Caco-2 (cell line): ENCODE measurements at regions not wholly inside any gene's neighbourhood (a gene's known extent, or its start where the extent isn't known, plus 50 kb on each side); places are given as distances from the start of the nearest gene placed in this dataset.

Experiments
- BruUV-seq: library from RNA; stranded (reverse); fragments of 400-500 nt; replicated peaks from 2 replicates; lab custom pipeline; 2021; lab: Mats Ljungman, UMichigan
- CTCF ChIA-PET: fragments of 300-600 bp; sonication (Branson Sonifier 250); formaldehyde crosslinking; loops from one replicate; lab custom pipeline; 2022; ENCODE audit warnings: antibody characterized with exemption; lab: Charles Lee
- POLR2A ChIA-PET: fragments of 300-600 bp; sonication (Branson Sonifier 250); formaldehyde crosslinking; loops from one replicate; lab custom pipeline; 2022; ENCODE audit warnings: antibody characterized with exemption; lab: Charles Lee
- DNase-seq, 2 experiments: peaks; one replicate each; pipeline versions ENCODE4 v3.0.0 to v3.0.0-alpha.2; 2020 to 2022
- H3K27me3 ChIP-seq: replicated peaks from 2 replicates; pipeline ENCODE4 v1.6.0; 2011; ENCODE audit warnings: low read length; ENCODE audit not compliant: control insufficient read depth, insufficient read depth
- H3K36me3 ChIP-seq: 2 replicates; pipeline ENCODE4 v1.5.1; 2011; ENCODE audit warnings: low read length; ENCODE audit not compliant: control insufficient read depth, insufficient read depth
- H3K4me1 ChIP-seq: fragments of 250-450 bp; sonication (Bioruptor Pico); 2 replicates; pipeline ENCODE4 v1.5.1; 2020; ENCODE audit warnings: mild to moderate bottlenecking
- H3K4me3 ChIP-seq: 2 replicates; pipeline ENCODE4 v1.5.1; 2011; ENCODE audit warnings: low read depth, mild to moderate bottlenecking, control low read depth, low read length
- H3K9me3 ChIP-seq: fragments of 250-450 bp; sonication (Bioruptor Pico); 2 replicates; pipeline ENCODE4 v1.5.1; 2020; ENCODE audit warnings: mild to moderate bottlenecking, moderate library complexity
- H3K27ac Mint-ChIP-seq: one replicate; pipeline ENCODE4 v1.8.0; 2022; ENCODE audit warnings: mixed read lengths; ENCODE audit not compliant: unreplicated experiment
- H3K27me3 Mint-ChIP-seq: one replicate; pipeline ENCODE4 v1.8.0; 2022; ENCODE audit warnings: mixed read lengths; ENCODE audit not compliant: insufficient read depth, unreplicated experiment
- H3K36me3 Mint-ChIP-seq: one replicate; pipeline ENCODE4 v1.8.0; 2022; ENCODE audit warnings: mild to moderate bottlenecking, mixed read lengths; ENCODE audit not compliant: insufficient read depth, unreplicated experiment
- H3K4me1 Mint-ChIP-seq: one replicate; pipeline ENCODE4 v1.8.0; 2022; ENCODE audit warnings: low read depth, mixed read lengths; ENCODE audit not compliant: unreplicated experiment
- H3K4me3 Mint-ChIP-seq: one replicate; pipeline ENCODE4 v1.8.0; 2022; ENCODE audit warnings: mild to moderate bottlenecking, moderate library complexity, mixed read lengths; ENCODE audit not compliant: unreplicated experiment
- H3K9me3 Mint-ChIP-seq: one replicate; pipeline ENCODE4 v1.8.0; 2022; ENCODE audit warnings: mixed read lengths; ENCODE audit not compliant: unreplicated experiment
- intact Hi-C: fragments of 100-400 bp; cut with micrococcal nuclease; formaldehyde crosslinking; loops from one replicate; pipeline ENCODE4 v1.10.0; 2022; ENCODE audit not compliant: unreplicated experiment
- TF ChIP-seq, protein P1 (sequence below), 2 experiments: fragments of 200-600 bp in 1 of 2; IDR thresholded peaks; 1 replicate in 1 of 2; 2 replicates in 1 of 2; pipeline versions ENCODE4 v1.5.1 to v1.8.0; 2011 to 2022; ENCODE audit warnings: antibody characterized with exemption in 1 of 2, control low read depth in 1 of 2, inconsistent platforms in 1 of 2, low read depth in 1 of 2, low read length in 1 of 2, mild to moderate bottlenecking in 1 of 2, moderate library complexity in 1 of 2; ENCODE audit not compliant: insufficient read depth in 1 of 2, severe bottlenecking in 1 of 2, unreplicated experiment in 1 of 2

DNA sequence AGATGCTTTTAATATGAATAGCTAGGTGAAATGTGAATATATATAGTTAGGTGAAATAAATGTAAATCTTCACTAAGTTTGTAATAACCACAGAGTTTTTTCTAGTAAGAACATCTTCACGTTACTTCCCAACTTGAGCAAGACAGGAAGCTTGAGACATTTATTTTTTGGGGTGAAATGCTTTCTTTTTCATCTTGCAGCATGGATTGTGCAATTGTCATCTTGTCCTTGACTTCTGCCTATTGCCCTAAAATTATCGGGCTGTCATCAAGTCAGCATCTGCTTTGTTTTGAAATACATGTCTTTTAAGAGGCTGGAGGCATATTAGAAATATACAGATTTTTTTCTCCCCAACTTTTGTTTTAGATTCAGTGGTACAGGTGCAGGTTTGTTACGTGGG lies 433.9 kb downstream of the PCNX1 start:
- H3K4me1 ChIP-seq: peaks cover 54% of the 10 kb centered on the region
- no peak for DNase-seq
- H3K36me3 Mint-ChIP-seq: peaks cover 31% of the 10 kb centered on the region
- H3K27me3 ChIP-seq: no peaks in the 10 kb centered on the region
- intact Hi-C loops: loop anchor here (5.0 kb wide), 1 partner anchor 61 kb away; no protein-coding TSS in a partner anchor
- no peaks in the 10 kb centered on the region for H3K27me3 Mint-ChIP-seq
- no peaks in the 10 kb centered on the region for H3K36me3 ChIP-seq
- POLR2A ChIA-PET: no interaction called here
- TF ChIP-seq, protein P1, sequence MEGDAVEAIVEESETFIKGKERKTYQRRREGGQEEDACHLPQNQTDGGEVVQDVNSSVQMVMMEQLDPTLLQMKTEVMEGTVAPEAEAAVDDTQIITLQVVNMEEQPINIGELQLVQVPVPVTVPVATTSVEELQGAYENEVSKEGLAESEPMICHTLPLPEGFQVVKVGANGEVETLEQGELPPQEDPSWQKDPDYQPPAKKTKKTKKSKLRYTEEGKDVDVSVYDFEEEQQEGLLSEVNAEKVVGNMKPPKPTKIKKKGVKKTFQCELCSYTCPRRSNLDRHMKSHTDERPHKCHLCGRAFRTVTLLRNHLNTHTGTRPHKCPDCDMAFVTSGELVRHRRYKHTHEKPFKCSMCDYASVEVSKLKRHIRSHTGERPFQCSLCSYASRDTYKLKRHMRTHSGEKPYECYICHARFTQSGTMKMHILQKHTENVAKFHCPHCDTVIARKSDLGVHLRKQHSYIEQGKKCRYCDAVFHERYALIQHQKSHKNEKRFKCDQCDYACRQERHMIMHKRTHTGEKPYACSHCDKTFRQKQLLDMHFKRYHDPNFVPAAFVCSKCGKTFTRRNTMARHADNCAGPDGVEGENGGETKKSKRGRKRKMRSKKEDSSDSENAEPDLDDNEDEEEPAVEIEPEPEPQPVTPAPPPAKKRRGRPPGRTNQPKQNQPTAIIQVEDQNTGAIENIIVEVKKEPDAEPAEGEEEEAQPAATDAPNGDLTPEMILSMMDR (IDR thresholded peaks at IDR 0.05; ENCODE audit: insufficient read depth in 1 of 2, low read depth in 1 of 2, low read length in 1 of 2, severe bottlenecking in 1 of 2, unreplicated experiment in 1 of 2): no peak
- no peak overlapping the region for H3K4me3 Mint-ChIP-seq
- BruUV-seq: no TSS peak
- H3K9me3 ChIP-seq: no peaks in the 10 kb centered on the region
- H3K9me3 Mint-ChIP-seq: peaks cover 10% of the 10 kb centered on the region
- CTCF ChIA-PET: no interaction called here
- H3K27ac Mint-ChIP-seq: no peak overlapping the region
- H3K4me3 ChIP-seq: no peak overlapping the region
- H3K4me1 Mint-ChIP-seq: peaks cover 52% of the 10 kb centered on the region

DNA sequence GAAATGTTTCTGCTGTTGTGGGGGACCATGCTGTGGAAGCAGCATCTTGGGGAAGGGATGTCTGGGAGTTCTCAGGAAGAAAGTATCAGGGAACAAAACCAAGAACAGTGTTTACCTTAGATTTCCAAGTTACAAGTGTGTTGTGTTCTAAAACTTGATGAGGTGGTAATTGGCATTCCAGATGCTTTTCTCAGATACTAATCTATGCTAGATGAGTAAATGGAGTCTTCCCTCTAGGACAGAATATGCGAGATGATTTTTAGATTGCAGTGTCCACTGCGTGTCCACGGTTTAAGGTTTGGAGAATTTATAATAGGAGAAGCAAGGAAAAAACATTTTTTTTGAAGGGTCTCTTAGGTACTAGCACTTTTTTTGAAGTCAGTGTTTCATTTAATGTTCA lies 436.5 kb downstream of the PCNX1 start:
- Histone ChIP-seq H3K27me3 (no peaks in the 10 kb centered on the region), H3K9me3 (no peaks in the 10 kb centered on the region), H3K4me3 (no peak overlapping the region), H3K4me1 (peaks cover 30% of the 10 kb centered on the region), H3K36me3 (no peaks in the 10 kb centered on the region)
- CTCF ChIA-PET: no interaction called here
- BruUV-seq: no TSS peak
- TF ChIP-seq, protein P1 (IDR thresholded peaks at IDR 0.05; ENCODE audit: insufficient read depth in 1 of 2, low read depth in 1 of 2, low read length in 1 of 2, severe bottlenecking in 1 of 2, unreplicated experiment in 1 of 2): no peak
- peaks cover 20% of the 10 kb centered on the region for H3K36me3 Mint-ChIP-seq
- no peak overlapping the region for H3K4me3 Mint-ChIP-seq
- no peaks in the 10 kb centered on the region for H3K9me3 Mint-ChIP-seq
- peaks cover 34% of the 10 kb centered on the region for H3K4me1 Mint-ChIP-seq
- POLR2A ChIA-PET: no interaction called here
- H3K27me3 Mint-ChIP-seq: no peaks in the 10 kb centered on the region
- intact Hi-C loops: loop anchor here (5.0 kb wide), 1 partner anchor 59 kb away; no protein-coding TSS in a partner anchor
- DNase-seq: no peak
- no peak overlapping the region for H3K27ac Mint-ChIP-seq

DNA sequence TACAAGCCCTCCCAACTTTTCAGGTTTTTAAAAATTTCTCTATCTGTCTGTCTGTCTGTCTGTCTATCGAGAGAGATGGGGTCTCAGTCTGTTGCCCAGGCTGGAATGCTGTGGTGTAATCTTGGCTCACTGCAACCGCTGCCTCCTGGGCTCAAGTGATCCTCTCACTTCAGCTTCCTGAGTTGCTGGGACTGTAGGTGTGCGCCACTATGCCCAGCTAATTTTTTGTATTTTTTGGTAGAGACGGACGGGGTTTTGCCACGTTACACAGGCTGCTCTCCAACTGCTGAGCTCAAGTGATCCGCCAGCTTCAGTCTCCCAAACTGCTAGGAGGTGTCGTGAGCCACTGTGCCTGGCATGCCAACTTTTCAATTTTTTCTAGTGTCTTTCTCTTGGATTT lies 437.2 kb downstream of the PCNX1 start:
- H3K36me3 ChIP-seq: no peaks in the 10 kb centered on the region
- no peak for DNase-seq
- TF ChIP-seq, protein P1 (IDR thresholded peaks at IDR 0.05; ENCODE audit: insufficient read depth in 1 of 2, low read depth in 1 of 2, low read length in 1 of 2, severe bottlenecking in 1 of 2, unreplicated experiment in 1 of 2): no peak
- Mint-ChIP-seq H3K27ac (no peak overlapping the region), H3K36me3 (peaks cover 20% of the 10 kb centered on the region), H3K4me1 (peaks cover 33% of the 10 kb centered on the region), H3K27me3 (no peaks in the 10 kb centered on the region), H3K9me3 (no peaks in the 10 kb centered on the region), H3K4me3 (no peak overlapping the region)
- no peak overlapping the region for H3K4me3 ChIP-seq
- intact Hi-C loops: loop anchor here (5.0 kb wide), 1 partner anchor 58 kb away; no protein-coding TSS in a partner anchor
- ChIA-PET CTCF (no interaction called here), POLR2A (no interaction called here)
- peaks cover 23% of the 10 kb centered on the region for H3K4me1 ChIP-seq
- no TSS peak for BruUV-seq
- no peaks in the 10 kb centered on the region for H3K27me3 ChIP-seq
- no peaks in the 10 kb centered on the region for H3K9me3 ChIP-seq
